Suprapubic skin (tissue), 4 donors: ENCODE measurements at regions not wholly inside any gene's neighbourhood (a gene's known extent, or its start where the extent isn't known, plus 50 kb on each side); places are given as distances from the start of the nearest gene placed in this dataset.

Experiments used
- DNase-seq, 2 donors: peaks; one replicate each; pipeline ENCODE4 v3.0.0-alpha.2; 2019; ENCODE audit warnings: low spot score in 2 of 2
- H3K27ac ChIP-seq: fragments of 200-600 bp; sonication (generic); one replicate; pipeline ENCODE4 v1.5.1; 2019
- H3K27me3 ChIP-seq: fragments of 200-600 bp; sonication (generic); one replicate; pipeline ENCODE4 v1.5.1; 2019
- H3K36me3 ChIP-seq: fragments of 200-600 bp; sonication (generic); one replicate; pipeline ENCODE4 v1.5.1; 2019
- H3K4me1 ChIP-seq: fragments of 200-600 bp; sonication (generic); one replicate; pipeline ENCODE4 v1.5.1; 2019
- H3K4me3 ChIP-seq: fragments of 200-600 bp; sonication (generic); one replicate; pipeline ENCODE4 v1.5.1; 2019; ENCODE audit warnings: mild to moderate bottlenecking
- H3K9me3 ChIP-seq: fragments of 200-600 bp; sonication (generic); one replicate; pipeline ENCODE4 v1.5.1; 2019
- EP300 ChIP-seq: sonication (generic); formaldehyde crosslinking; IDR thresholded peaks from one replicate; pipeline ENCODE4 v1.6.1; 2017; ENCODE audit warnings: antibody characterized with exemption
- POLR2A ChIP-seq, 2 donors: fragments of 450-650 bp; IDR thresholded peaks; one replicate each; pipeline ENCODE4 v1.6.1; 2017; ENCODE audit warnings: antibody characterized with exemption in 2 of 2, mild to moderate bottlenecking in 2 of 2, moderate library complexity in 2 of 2
- POLR2AphosphoS5 ChIP-seq, 3 donors: sonication (generic); formaldehyde crosslinking; IDR thresholded peaks; one replicate each; pipeline ENCODE4 v1.6.1; 2017; ENCODE audit warnings: antibody characterized with exemption in 3 of 3
- WGBS: methylation state at CpG from one replicate; pipeline ENCODE4 v1.1.5; 2018; 5-methylcytosine and 5-hydroxymethylcytosine counted together
- TF ChIP-seq, protein P1 (sequence below), 2 donors: fragments of 200-600 bp in 1 of 2; fragments of 450-650 bp in 1 of 2; sonication (generic) in 1 of 2; IDR thresholded peaks; one replicate each; pipeline ENCODE4 v1.5.1; 2016 to 2019; ENCODE audit warnings: antibody characterized with exemption in 2 of 2, mild to moderate bottlenecking in 1 of 2, moderate library complexity in 1 of 2

DNA sequence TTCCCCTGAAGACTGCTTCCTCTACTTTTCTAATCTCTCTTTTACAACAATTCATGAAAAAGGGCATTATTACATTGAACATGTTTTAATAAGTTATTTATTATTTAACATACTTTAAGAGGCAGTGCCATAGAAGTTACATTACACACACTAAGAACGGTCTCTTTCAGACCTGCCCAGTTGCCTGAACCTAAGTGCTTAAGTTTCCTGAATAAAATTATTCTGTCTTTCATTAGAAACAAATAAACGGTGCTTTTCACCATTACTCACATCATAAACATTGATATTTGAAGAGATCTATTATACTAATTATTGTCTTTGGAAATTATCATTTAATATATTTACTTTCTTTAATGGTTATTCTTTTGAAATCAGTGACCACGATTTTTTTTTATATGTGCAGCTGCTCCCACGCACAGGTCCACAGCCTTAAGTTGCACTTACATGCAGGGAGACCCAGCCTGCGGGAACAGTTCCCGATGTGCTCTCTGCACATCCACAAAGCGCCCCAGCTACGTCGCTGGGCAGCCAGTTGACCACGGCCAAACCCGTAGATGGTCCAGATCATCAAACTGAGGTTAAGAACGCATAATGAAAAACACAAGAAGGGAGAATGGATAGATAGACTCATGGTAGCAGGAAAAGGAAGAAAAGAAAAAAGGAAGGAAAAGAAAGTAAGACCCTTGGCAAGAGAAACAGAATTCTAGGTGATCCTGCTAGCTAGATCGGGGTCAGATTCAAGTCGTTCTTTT is 437.0 kb upstream of the MGMT start:
- TF ChIP-seq EP300 = no peak
- H3K27me3 ChIP-seq = peaks cover 32% of the 10 kb centered on the region
- H3K27ac ChIP-seq = no peak overlapping the region
- no peaks in the 10 kb centered on the region for H3K9me3 ChIP-seq
- no peaks in the 10 kb centered on the region for H3K36me3 ChIP-seq
- peaks cover 4% of the 10 kb centered on the region for H3K4me1 ChIP-seq
- H3K4me3 ChIP-seq = no peak overlapping the region
- WGBS = 91% methylated on average over 14 of the region's 14 CpGs
- no peak for DNase-seq

DNA sequence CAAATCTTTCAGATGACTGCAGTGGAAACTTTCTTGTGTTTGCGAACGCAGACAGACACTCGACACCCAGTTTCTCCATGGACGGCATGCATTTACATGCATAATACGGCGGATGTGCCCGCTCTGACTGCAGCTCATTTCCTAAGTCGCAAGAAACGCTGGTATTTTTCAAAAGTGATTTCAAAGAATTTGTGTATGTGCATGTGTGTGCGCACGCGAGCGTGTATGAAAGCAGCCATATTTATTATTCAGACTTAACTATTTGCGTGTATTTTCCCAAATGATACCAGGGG is 436.5 kb upstream of the MGMT start:
- Histone ChIP-seq H3K36me3 (no peaks in the 10 kb centered on the region), H3K4me1 (peaks cover 9% of the 10 kb centered on the region), H3K4me3 (no peak overlapping the region), H3K27me3 (peaks cover 29% of the 10 kb centered on the region), H3K27ac (no peak overlapping the region), H3K9me3 (no peaks in the 10 kb centered on the region)
- WGBS = 88% methylated on average over 14 of the region's 14 CpGs
- TF ChIP-seq EP300 = no peak
- TF ChIP-seq POLR2AphosphoS5 (IDR thresholded peaks at IDR 0.05) = no peak
- no peak for TF ChIP-seq POLR2A (IDR thresholded peaks at IDR 0.05)
- TF ChIP-seq, protein P1, sequence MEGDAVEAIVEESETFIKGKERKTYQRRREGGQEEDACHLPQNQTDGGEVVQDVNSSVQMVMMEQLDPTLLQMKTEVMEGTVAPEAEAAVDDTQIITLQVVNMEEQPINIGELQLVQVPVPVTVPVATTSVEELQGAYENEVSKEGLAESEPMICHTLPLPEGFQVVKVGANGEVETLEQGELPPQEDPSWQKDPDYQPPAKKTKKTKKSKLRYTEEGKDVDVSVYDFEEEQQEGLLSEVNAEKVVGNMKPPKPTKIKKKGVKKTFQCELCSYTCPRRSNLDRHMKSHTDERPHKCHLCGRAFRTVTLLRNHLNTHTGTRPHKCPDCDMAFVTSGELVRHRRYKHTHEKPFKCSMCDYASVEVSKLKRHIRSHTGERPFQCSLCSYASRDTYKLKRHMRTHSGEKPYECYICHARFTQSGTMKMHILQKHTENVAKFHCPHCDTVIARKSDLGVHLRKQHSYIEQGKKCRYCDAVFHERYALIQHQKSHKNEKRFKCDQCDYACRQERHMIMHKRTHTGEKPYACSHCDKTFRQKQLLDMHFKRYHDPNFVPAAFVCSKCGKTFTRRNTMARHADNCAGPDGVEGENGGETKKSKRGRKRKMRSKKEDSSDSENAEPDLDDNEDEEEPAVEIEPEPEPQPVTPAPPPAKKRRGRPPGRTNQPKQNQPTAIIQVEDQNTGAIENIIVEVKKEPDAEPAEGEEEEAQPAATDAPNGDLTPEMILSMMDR (IDR thresholded peaks at IDR 0.05) = no peak
- no peak for DNase-seq

DNA sequence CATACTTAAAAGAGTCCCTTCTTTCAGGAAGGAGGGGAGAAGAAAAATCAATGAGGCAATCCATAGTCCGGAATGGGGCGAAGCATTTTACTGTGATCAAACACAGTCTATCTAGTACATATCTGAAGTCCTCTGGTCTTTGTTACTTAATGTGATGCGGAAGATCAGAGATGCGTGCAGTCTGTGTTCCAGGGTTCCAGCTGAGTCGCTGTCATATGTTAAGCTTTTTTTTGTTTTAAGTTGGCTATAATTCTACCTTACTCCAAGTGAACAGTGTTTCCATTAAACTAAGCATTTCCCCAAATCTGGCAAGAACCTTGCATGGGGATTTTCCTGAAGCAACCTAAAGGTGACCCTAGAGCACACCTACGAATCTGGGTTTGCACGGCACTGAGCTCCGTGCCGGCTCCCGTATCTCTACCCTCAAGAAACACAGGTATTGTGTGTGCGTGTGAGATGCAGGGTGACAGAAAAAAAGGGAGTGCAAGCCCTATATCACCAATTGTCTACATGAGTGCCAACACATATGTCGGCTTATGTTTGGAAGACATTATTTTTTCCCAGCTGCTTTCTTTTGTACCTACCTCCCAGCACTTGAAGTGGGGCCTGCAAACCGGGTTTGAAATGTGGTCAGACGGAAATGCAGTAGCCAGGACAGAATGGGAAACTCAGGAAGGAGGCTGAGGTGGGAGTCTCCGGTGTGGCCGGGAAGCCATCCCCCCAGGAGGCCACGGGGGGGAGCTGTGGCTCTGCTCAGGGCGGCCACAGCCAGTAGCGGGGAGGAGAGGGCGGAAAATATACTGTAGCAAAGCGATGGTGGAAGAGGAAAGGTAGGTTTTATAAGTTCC is 435.8 kb upstream of the MGMT start:
- H3K27me3 ChIP-seq = peaks cover 33% of the 10 kb centered on the region
- no peaks in the 10 kb centered on the region for H3K36me3 ChIP-seq
- H3K9me3 ChIP-seq = no peaks in the 10 kb centered on the region
- TF ChIP-seq, protein P1 (IDR thresholded peaks at IDR 0.05) = peak; percentile 57 to 88
- no peak for TF ChIP-seq POLR2AphosphoS5 (IDR thresholded peaks at IDR 0.05)
- no peak overlapping the region for H3K27ac ChIP-seq
- 38% methylated on average over 21 of the region's 21 CpGs for WGBS
- peaks cover 16% of the 10 kb centered on the region for H3K4me1 ChIP-seq
- H3K4me3 ChIP-seq = no peak overlapping the region
- no peak for DNase-seq

DNA sequence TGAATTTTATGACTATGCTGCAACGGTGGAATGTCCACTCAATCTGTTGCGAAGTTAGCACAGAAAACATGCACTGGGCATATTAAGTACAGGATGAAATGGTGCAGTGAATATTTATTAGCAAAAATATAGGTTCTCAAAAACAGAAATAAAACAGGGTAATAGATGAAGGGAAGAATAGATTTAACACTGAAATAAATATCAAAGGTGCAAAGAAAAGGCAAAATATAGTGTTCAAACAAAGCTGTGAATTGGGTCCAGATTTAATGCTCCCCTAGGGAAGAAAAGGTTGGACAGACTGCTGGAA is 435.2 kb upstream of the MGMT start:
- Histone ChIP-seq H3K9me3 (no peaks in the 10 kb centered on the region), H3K4me1 (peaks cover 19% of the 10 kb centered on the region), H3K36me3 (no peaks in the 10 kb centered on the region), H3K27ac (no peak overlapping the region), H3K4me3 (no peak overlapping the region), H3K27me3 (peaks cover 33% of the 10 kb centered on the region)
- WGBS = 4% methylated on average over 2 of the region's 2 CpGs
- TF ChIP-seq POLR2AphosphoS5 (IDR thresholded peaks at IDR 0.05) (no peak), EP300 (no peak), POLR2A (IDR thresholded peaks at IDR 0.05) (no peak)
- TF ChIP-seq, protein P1 (IDR thresholded peaks at IDR 0.05) = no peak
- DNase-seq = no peak

DNA sequence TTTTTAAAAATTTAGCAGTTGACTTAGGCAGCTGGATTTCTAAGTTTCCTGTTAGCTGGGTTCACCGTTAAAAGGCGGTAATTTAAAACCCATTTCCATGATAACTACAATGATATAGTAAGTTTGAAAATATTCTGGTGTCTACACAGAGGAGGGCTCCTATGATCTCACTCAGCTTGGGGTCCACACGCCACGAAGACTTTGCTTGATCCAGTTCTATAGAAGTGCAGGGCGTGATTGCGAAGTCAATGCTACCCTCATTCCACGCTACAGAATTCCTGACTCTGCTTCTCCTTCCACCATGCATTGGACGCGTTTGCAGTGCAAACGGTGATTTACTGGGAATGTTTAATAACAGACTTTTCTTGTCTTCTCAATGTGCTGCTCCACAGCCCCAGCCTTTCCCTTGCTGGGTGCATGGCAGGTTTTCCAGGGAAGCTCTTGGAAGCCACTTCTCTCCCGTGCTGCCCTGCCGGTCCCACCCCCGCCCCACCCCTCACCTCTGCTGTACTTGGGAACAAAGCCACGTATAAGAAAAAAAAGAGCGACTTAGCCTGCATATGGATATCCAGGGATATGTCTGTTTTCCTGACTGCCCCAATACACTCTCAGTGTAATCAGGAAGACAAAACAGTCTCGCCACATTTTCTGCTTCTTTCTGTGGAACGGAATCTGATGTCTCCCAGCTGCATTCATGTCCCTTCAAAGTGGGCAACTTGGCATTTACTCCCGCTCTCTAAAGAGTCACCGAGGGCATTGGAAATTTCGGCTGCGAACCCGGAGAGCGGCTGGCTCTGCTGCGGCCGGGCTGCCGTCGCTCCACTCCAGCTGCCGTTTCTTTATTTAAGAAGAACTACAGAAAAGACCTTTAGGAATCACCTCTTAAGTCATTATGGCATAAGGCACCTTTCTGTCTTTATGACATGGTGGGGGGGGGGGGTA is 434.4 kb upstream of the MGMT start:
- WGBS = 72% methylated on average over 28 of the region's 28 CpGs
- H3K27me3 ChIP-seq = peaks cover 34% of the 10 kb centered on the region
- peaks cover 19% of the 10 kb centered on the region for H3K4me1 ChIP-seq
- H3K36me3 ChIP-seq = no peaks in the 10 kb centered on the region
- no peak overlapping the region for H3K27ac ChIP-seq
- H3K9me3 ChIP-seq = no peaks in the 10 kb centered on the region
- DNase-seq = no peak
- TF ChIP-seq POLR2A (IDR thresholded peaks at IDR 0.05) (no peak), EP300 (no peak), POLR2AphosphoS5 (IDR thresholded peaks at IDR 0.05) (no peak)
- TF ChIP-seq, protein P1 (IDR thresholded peaks at IDR 0.05) = no peak
- no peak overlapping the region for H3K4me3 ChIP-seq
